GM04504 (cell line): ENCODE measurements at regions not wholly inside any gene's neighbourhood (a gene's known extent, or its start where the extent isn't known, plus 50 kb on each side); places are given as distances from the start of the nearest gene placed in this dataset.
"Not testable (repeated sequence)": the region's sequence is repeated elsewhere in the genome, so short reads cannot be mapped to it uniquely, and the experiment has no call there.

Experiments
- DNase-seq: peaks from one replicate; pipeline ENCODE4 v3.0.0-alpha.2; 2012; ENCODE audit warnings: low read depth

GRCh38 chr13:78540058-78540457, 63.3 kb downstream of the POU4F1 start:
- no peak for DNase-seq

GRCh38 chr13:78526044-78526443, 77.3 kb downstream of the POU4F1 start:
- DNase-seq = not testable (repeated sequence)

- no peak for DNase-seq
These were observed 78.4 kb downstream of the POU4F1 start for GRCh38 chr13:78524936-78525335.

DNA sequence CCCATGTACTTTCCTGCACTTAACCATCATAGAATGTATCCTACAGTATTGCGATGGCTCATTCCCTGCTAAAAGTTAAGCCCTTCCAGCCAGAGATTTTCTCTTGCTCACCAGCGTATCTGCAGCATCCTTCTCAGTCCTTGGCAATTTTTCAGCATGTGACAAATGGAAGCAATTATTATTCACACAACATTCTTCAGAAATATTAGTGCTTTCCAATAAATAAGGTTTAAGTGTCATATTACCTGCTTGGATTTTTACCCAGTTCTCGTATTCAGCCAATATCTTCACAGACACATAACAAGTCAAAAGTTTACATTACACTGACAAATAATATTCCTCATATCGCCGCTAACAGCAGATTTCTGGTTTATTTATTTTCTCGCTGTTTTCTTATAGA, 82.3 kb downstream of the POU4F1 start:
- no peak for DNase-seq

- no peak for DNase-seq
These were observed 82.9 kb downstream of the POU4F1 start for GRCh38 chr13:78520425-78520824.

GRCh38 chr13:78518482-78518881, 84.9 kb downstream of the POU4F1 start:
- DNase-seq = not testable (repeated sequence)

- DNase-seq = no peak
These were observed 103.5 kb downstream of the POU4F1 start for GRCh38 chr13:78499802-78500201.

- no peak for DNase-seq
These were observed 105.5 kb downstream of the POU4F1 start for GRCh38 chr13:78497702-78498355.

DNA sequence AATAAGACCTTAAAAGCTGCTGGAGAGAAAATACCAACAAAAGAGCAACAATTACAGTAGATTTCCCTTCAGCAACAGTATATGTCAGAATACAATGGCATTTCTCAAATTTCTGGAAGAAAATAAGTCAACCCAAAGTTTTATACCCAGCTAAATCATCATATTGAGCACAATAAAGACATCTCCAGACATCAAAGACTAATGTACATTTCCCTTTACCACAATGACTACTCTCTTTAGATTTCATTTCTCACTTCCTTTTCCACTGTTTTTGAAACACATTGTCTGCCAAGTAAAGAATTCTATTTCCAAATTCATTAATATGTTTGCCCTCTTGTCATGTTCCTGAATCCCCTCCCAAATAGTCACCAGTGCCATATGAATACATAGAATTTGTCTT, 111.4 kb downstream of the POU4F1 start:
- no peak for DNase-seq

- not testable (repeated sequence) for DNase-seq
These were observed 113.1 kb downstream of the POU4F1 start for GRCh38 chr13:78490225-78490624.

- DNase-seq = no peak
These were observed 115.6 kb downstream of the POU4F1 start for GRCh38 chr13:78487707-78488106.

DNA sequence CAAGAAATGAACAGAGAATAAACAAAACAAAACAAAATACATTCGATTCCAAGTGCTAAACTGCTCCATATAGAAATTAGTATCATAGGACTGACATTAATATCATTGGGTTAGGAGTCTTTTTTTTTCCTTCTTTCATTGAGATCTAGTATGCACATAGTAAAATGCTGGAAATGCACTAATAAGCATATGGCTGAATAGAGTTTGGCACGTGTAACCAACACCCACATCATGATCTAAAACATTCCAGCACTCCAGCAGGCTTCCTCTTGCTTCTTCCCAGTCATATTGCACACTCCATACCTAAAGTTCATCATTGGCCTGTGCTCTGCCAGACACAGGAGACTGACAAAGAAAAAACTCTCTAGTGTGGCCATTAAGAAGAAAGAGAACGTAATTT, 117.5 kb downstream of the POU4F1 start:
- no peak for DNase-seq

DNA sequence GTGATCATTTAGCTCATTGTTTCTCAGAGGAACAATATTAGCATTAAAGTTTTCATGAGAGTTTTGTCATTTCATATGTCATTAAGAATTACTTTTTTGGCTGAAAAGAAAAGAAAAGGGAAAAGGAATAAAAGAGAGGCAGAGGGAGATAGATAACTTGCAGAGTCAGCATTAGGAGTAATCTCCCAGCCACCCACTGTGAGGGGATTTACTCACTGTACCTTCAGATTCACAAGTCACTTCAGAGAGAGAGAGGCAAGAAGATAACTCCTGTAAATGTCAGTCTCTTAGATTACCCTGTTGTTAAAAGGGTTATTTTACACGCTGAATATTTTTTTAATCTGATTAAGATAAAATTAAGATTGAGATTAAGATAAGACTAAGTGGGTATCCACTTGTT, 125.2 kb downstream of the POU4F1 start:
- DNase-seq = no peak

DNA sequence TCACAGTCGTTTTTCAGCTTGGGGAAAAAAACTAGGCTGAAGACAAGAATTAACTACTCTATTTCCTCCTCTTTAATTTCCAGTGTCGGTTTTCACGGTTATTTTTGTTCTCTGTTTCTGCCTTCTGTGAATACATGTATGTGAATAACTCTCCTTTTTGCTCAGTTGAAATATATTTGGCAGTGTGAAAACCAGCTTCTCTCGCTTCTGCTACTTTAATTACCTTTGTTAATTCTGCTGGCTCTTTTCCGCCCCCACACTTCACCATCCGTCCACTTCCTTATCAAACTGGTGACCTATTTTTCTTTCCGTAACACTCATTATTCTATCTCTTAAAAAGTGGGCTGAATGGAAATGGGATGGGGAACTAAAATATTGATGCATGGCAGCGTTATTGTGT, 126.4 kb downstream of the POU4F1 start:
- DNase-seq = no peak

GRCh38 chr13:78468621-78469020, 134.7 kb downstream of the POU4F1 start:
- DNase-seq = no peak

DNA sequence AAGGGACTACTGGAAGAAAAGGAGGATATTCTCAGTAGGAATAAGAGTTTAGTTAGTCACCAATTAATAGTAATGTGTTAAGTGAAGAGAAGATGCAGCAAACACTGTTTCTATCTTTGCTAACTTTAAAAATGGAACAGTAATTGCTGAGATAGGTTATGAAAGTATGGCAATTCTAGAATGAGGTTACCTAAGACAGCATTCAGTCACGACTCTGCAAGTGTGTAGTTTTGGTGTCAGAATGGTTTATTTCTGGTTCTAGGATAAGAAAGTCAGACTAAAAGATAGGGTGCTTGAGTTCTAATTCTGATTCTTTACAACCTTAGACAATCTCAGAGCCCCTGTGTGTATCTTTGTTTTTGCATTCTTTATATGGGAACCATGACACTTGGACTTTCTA, 138.1 kb downstream of the POU4F1 start:
- no peak for DNase-seq

DNA sequence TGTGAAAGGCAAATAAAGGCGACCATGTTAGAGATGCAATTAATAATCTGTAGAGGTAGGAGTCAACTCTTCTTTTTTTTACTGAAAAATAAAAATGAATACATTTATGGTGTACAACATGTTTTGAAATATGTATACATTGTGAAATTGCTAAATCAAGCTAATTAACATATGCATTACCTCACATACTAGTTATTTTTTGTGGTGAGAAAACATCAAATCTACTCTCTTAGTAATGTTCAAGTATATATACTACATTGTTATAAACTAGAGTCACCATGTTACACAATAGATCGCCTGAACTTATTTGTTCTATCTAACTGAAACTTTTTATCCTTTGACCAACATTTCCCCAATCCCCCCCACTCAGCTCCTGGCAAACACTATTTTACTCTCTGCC, 143.2 kb downstream of the POU4F1 start:
- DNase-seq = no peak

DNA sequence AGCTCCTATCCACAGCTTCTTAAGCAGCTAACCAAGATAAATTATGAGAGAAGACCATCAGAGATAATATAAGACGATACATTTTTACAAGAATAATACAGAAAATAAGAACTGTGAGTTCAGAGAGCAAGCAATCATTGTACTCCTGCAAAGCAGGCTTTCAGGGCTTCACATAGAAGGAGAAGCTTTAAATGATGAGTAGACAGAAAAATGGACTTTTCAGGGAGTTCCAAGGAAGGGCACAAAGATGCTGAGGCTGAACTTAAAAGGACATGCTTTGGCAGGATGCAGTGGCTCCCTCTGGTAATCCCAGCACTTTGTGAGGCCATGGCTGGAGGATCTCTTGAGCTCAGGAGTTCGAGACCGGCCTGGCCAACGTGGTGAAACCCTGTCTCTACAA, 159.5 kb downstream of the POU4F1 start:
- no peak for DNase-seq

DNA sequence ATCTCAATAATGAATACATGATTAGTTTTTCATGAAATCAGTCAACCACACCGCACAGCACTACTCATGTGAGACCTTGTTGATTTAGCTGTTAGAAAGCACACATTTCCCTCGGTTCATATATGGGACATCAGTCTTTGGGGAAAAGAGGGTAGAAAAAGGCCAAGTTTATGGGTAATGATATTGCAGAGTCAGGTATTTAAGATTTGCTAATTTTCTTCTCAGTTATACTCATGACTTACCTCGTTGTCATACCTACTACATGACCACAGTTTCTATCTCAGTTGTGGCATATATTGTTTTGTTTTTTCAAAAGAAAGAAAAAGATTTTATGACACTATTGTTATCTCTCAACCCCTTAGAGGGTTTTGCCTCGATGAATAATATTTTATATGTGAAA, 165.6 kb downstream of the POU4F1 start:
- no peak for DNase-seq

DNA sequence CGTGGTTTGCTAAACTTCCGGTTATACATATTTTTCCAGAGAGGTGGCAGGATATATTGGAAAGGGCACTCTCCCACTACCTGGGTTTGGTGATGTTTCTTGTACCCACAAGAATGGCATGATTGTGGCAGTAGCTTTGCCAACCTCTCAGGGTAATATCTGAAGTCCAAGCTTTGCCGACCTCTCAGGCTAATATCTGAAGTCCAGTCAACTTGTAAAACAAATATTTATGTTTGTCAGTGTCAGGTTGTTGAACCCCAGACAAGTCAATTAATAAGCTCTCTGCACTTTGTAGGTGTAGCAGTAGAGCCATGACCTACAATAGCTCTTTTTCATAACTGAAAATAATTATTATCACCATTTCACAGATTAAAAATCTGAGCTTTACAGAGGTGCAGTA, 167.0 kb downstream of the POU4F1 start:
- DNase-seq = no peak

- no peak for DNase-seq
These were observed 172.0 kb downstream of the POU4F1 start for GRCh38 chr13:78431328-78431727.

GRCh38 chr13:78430811-78431210, 172.5 kb downstream of the POU4F1 start:
- no peak for DNase-seq

DNA sequence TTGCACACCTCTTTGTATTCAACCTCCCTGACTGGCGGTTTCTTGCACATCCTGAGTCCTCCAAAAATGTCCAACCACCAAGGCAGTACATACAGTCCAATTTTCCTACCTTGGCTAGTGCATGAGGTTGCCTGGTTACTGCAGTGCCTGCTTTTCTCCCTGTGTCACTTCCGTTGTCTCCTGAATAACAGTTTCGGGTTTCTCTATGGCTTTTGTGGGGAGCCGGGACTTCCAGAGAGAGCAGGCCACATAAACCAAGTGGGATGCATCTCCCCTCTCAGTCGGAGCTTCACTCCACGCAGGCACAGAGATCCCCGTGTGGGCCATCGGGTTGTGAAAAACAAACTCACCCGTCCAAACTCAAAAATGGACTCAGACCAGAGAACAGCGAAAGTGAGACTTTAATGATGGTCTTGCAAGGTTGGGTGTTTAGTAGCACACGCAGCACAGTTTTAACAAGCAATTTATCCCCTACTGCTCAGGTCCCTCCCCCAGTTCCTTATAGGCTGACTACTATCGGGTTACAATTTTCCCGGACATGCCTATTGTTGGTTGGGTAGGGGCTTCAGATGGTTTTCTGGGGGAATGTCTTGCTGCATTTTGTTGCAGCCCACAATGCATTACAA, 173.1 kb downstream of the POU4F1 start:
- DNase-seq = no peak

DNA sequence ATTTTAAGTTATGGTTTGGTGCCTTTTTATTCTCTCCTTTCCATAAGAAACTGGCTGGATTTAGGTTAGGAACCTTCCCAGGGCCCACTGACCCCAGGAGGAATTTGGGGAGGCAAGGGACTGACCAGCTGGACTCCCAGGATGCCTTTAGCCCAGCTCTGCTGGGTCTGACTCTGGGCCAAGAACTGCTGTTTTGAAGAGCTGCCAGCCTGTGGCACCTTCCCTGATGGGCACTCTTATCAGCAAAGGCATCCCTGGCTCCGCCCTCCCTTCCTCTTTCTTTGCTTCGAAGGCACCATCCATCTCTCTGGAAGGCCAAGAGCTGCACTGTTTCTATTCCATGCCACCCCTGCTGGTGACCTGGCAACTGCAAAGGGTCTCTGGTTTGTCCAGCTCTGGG, 174.7 kb downstream of the POU4F1 start:
- DNase-seq = no peak
